CD4-positive, alpha-beta T cell treated with Interleukin-17A for 1 hour (primary cell): ENCODE measurements at regions not wholly inside any gene's neighbourhood (a gene's known extent, or its start where the extent isn't known, plus 50 kb on each side); places are given as distances from the start of the nearest gene placed in this dataset.

Experiments
- DNase-seq: peaks from one replicate; pipeline ENCODE4 v3.0.0-alpha.2; 2020

GRCh38 chr4:54913751-54914526 lies 211.5 kb downstream of the KDR start:
- no peak for DNase-seq

- DNase-seq = no peak
Measured at GRCh38 chr4:54912155-54912554, 213.2 kb downstream of the KDR start.

- DNase-seq = no peak
Measured at GRCh38 chr4:54909961-54910360, 215.4 kb downstream of the KDR start.

DNA sequence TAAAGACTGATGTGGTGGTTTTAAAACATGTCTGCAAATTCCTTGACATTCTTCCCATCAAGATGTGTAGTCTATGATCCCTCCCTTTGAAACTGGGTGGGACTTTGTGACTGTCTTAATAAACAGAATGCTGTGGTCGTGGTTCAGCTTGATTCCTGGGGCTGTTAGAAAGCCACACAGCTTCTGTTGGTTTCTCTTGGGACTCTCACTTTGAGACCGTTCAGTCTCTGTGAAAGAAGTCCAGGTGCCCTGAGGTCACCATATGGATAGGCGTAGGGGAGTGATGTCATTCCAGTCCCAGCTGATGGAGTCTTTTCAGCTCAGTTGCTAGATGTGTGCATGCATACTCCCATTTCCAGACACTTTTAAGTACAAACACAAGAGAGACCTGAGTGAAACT lies 216.6 kb downstream of the KDR start:
- no peak for DNase-seq

GRCh38 chr4:54904953-54905352 lies 220.4 kb downstream of the KDR start:
- no peak for DNase-seq

DNA sequence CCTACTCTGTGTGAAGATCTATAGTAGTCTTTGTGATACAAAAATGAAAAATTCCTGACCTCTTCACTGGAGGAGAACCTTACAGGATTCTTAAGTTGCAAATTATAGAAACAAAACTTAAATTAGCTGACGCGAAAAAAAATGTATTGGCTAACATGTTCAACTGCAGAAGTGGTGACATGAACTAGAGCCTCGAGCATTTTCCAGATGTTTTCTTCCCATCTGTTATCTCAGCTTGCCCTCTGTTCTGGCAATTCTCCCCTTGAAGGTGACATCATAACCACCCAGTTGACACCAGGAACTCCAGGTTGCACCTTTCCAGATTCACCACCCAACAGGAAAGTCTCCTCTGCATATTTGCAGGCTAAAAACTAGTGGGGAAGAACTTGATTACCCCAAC lies 222.4 kb downstream of the KDR start:
- no peak for DNase-seq

DNA sequence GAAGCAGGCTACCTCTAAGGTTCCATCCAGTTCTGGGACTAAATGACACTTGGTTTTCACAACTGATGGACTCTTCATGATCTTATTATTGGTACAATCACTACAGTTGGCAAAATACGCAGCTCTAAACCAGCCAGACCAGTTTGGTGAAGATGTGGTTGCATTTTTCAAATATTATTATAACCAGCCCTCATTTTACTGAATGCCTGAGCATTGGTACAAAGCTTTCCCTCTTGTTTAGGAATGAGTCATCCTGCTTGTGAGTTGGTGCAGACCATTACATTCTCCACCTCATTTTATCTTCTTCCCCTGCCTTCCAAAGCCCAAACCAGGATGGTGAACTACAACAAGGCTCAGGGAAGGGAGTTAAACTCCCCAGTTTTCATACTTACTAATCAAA lies 223.1 kb downstream of the KDR start:
- DNase-seq = no peak

GRCh38 chr4:54901202-54901601 lies 224.2 kb downstream of the KDR start:
- no peak for DNase-seq

GRCh38 chr4:54898656-54899340 lies 226.6 kb downstream of the KDR start:
- DNase-seq = no peak

- DNase-seq = no peak
Measured at GRCh38 chr4:54898056-54898562, 227.3 kb downstream of the KDR start.

GRCh38 chr4:54897590-54897989 lies 227.8 kb downstream of the KDR start:
- no peak for DNase-seq

- DNase-seq = no peak
Measured at GRCh38 chr4:54882616-54883015, 224.9 kb downstream of the KIT start.

- DNase-seq = no peak
Measured at GRCh38 chr4:54879576-54879975, 221.8 kb downstream of the KIT start.

- no peak for DNase-seq
Measured at GRCh38 chr4:54877006-54877405, 219.2 kb downstream of the KIT start.

DNA sequence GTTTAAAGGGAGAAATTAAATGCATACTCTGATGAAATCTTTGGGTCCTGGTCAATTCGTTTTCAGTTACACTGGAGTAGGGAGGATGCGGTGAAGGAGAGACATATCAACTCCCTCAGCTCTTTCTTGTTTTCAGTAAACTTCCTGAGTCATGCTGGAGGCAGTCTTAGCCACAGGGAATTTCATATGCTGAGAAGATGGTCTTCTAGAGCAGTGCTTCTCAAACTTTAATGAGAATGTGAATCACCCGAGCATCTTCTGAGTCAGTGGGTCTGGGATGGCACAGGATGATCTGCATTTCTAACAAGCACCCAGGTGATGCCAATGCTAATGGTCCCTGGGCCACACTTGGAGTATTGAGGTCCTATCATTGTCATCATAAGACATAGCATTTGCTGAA lies 214.5 kb downstream of the KIT start:
- no peak for DNase-seq

- no peak for DNase-seq
Measured at GRCh38 chr4:54863571-54864255, 206.0 kb downstream of the KIT start.

DNA sequence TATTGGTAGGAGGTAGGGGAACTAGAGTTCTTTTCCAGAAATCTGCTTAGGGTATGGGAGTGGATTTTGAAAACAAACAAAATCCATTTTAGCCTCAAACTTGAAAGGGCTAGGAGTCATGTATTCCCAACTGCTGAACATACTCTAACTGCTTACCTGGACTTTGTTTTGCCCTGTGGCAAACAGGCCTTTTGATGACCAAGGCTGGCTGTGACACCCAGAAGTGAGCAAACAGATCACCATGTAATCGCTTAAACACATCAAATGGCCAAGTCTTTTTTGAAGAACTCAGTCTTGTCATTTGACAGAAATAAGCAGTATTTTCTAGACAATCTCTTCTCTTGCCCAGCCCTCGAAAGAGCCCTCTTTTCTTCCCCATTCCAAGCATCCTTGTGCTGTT lies 203.4 kb downstream of the KIT start:
- DNase-seq = no peak

DNA sequence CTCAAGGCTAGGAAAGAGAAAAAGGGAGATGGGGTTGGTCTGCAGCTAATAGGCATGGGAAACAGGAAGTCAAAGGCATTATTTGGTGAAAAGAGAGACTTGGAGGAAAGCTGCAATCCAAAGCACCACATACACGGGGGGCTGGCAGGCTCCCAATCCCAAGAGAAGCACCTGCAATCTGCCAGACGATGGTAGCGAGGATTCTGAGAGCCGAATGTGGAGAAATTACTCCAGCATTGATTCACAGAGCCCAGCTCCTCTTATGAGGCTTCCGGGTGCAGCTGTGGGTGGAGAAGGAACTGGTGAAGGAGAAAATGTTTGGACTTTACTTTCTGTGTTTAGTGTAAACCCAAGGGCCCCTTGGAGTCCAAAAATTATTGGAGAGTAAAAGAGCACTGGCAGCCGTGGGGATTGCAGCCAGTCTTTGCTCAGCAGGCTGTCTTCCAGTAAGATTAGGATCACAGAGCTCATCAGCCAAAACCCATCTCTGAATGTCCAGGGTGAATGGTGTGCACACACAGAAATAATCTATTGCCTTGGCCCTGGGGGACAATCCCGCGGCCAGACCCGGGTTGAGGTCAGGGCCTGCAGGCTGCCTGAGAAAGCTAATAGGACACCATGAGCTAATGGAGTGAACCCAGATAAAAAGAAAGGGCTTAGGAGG lies 197.6 kb downstream of the KIT start:
- no peak for DNase-seq

DNA sequence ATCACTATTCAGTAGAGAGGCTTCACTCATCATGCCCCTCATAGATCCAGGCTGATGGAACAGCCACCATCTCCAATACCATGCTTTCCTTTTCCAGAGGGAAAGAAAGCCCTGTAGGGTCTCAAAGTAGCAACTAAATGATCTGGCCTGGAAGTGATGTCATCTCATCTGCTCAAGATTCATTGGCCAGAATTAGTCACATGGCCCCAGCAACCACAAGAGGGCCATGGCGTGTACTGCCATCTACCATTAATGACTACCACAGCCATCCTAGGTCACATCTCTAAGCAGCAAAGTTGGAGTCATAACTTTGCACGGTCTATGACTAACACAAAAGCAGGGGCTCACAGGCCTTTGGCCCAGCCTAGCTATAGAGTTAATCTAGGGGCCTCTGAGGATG lies 194.8 kb downstream of the KIT start:
- DNase-seq = no peak

- no peak for DNase-seq
Measured at GRCh38 chr4:54852054-54852453, 194.3 kb downstream of the KIT start.

- no peak for DNase-seq
Measured at GRCh38 chr4:54844911-54845310, 187.2 kb downstream of the KIT start.

DNA sequence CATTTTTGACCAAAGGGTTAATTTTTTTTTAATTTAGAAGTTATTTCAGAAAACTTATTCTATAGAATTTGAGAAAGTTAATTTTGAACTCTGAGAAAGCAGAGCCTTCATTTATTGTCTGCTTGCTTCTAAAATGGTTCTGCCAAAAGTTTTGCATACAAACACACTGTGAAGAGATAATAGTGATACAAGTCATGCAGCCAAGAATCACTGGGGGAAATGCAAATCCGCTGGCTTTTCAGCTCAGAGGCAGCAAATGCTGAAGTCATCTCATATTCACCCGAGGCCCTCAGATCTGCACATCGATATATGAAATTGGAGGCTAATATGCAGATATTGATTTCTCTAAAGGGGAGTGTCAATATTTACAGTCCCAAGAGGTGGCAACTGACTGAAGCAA lies 186.2 kb downstream of the KIT start:
- DNase-seq = no peak

GRCh38 chr4:54843106-54843505 lies 185.3 kb downstream of the KIT start:
- DNase-seq = no peak
